HG02678 (cell line): ENCODE measurements at regions not wholly inside any gene's neighbourhood (a gene's known extent, or its start where the extent isn't known, plus 50 kb on each side); places are given as distances from the start of the nearest gene placed in this dataset.
A peak's percentile ranks its signal among the peaks of the same experiment; 100 is the strongest.

Source experiments
- ATAC-seq: cut with Tn5 transposase; IDR thresholded peaks from one replicate; pipeline ENCODE4 v1.9.1; 2021; ENCODE audit warnings: mild to moderate bottlenecking, moderate library complexity; ENCODE audit not compliant: unreplicated experiment

GRCh38 chr2:22281033-22281432, 1103.9 kb upstream of the KLHL29 start:
- no peak for ATAC-seq

DNA sequence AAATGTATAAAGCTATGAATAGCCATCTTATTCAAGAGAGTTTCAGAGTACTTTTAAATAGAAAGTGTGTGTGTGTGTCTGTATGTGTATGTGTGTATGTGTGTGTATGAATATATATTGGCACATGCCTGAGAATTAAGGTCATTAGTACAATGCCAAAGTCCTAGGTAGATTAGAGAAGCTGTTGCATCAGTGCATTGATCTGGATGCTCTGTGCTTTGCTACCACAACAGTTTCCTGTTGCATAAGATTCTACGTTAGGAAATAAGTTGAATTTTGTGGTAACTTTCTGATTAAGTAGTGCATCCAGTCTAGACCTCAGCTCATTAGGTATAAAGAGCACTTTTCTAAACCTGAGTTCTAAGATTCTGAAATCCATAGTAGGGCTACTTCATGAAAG, 1102.8 kb upstream of the KLHL29 start:
- ATAC-seq: no peak

- ATAC-seq: no peak
These were observed 1102.1 kb upstream of the KLHL29 start for GRCh38 chr2:22282916-22283315.

DNA sequence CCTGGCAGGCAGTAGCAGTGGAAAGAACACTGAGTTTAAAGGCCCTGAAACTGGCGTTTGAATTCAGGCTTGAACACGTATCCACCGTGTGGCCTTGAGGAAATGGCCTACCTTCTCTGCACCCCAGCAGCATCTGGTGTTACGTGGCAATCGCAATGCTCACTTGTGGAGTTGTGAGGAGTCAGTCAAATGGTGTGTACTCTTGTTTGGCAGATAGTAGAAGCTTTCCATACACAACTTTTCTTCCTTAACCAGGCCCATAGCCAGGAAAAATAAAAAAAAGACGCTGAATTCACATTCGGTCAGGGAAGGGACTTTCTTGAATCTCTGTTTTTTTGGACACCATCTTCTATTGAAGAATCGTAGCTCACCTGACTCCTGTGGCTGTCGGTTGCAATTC, 1101.5 kb upstream of the KLHL29 start:
- ATAC-seq: no peak

- no peak for ATAC-seq
These were observed 1094.7 kb upstream of the KLHL29 start for GRCh38 chr2:22290302-22290701.

DNA sequence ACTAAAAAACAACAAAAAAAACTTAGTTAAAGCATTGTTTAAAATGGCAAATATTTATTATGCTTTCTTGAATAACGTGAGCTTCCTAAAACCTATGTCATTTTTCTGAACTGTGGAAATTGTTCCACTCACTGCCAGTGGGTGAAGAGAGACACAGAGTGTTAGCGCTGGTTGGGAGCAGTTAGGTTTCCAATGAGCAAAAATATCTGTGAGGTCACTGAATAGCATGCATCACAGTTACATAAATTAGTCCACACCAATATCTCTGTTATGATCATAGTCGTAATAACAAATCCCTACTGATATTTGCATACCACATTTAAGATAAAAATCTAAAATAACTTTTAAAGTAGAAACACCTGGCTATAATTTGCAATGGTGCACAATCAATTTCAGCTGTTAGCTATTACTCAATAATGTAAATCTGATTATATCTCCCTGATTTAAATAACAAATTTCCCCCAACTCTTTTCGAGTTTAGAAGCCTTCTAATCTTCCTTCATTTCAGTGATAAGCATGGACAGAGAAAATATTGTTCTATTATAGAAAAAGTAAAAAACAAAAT, 1094.0 kb upstream of the KLHL29 start:
- no peak for ATAC-seq

DNA sequence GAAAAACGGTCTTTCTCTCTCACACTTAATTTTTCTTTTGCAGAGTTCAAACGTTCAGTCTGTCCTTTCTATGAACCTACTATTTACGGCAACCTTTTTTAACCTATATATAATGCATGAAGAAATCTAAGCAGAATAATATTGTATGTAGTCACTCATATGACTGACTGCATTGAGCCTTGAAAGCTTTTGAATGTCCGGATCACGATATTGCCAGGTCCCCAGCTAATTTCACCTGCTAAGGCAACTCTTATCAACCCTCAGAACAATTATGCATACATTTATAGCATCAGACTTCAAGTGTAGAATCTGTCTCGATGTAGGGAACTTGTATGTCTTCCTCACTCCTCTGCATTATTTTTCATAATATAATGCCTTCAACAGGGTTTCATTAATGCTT, 1083.8 kb upstream of the KLHL29 start:
- ATAC-seq: no peak

DNA sequence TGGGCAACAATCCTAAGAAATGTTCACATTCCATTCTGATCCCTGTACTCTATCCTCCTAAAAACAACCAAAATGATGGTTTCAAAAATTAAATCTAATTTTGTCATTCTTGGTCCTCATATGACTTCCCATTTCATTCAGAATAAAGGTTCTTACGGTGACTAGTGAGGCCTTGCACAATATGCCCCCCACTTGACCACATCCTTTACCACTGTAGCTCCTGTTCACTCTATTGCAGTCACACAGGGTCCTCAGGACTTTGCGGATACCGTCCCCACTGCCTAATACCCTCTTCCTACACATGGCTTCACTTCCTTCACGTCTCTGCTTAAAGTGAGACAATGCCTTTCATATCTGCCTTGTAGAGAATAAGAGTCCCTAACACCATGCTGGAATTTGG, 1058.7 kb upstream of the KLHL29 start:
- ATAC-seq: no peak

- ATAC-seq: no peak
These were observed 1055.5 kb upstream of the KLHL29 start for GRCh38 chr2:22329211-22330154.

- ATAC-seq: no peak
These were observed 1048.6 kb upstream of the KLHL29 start for GRCh38 chr2:22336414-22336813.

DNA sequence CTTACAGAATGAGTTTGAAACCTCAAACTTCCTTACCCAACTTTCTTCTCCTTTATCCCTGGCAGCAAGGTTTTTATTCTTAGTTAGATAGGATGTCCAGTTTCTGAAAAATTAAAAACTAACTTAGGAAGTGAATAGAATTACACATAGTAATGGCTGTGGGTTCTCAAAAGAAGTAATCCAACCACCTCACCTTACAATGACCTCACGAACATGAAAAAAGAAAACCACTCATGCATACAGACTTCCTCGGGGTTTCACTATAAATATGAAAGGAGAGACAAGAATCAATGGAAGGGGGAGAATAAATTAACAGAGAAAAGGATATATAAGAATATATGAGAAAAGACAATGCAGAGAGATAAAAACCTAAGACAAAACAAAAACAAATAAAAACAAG, 1044.3 kb upstream of the KLHL29 start:
- no peak for ATAC-seq

DNA sequence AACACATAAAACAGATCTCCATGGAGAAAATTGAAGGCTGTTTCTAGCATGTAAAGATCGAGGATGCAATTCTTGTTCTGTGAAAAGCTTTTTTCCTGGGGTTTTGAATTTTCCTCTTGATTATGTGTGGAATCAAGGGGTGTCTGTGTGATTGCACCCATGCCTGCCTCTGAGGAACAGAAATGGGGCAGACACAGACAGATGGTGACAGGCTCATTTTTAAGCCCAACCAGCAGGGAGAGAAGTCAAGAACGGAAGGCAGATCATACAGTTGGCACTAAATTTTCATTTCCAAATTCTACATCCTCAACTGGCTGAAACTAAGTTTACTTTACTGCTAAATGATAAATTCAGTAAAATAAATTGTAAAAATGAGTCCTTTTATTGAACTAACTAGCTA, 1037.7 kb upstream of the KLHL29 start:
- no peak for ATAC-seq

DNA sequence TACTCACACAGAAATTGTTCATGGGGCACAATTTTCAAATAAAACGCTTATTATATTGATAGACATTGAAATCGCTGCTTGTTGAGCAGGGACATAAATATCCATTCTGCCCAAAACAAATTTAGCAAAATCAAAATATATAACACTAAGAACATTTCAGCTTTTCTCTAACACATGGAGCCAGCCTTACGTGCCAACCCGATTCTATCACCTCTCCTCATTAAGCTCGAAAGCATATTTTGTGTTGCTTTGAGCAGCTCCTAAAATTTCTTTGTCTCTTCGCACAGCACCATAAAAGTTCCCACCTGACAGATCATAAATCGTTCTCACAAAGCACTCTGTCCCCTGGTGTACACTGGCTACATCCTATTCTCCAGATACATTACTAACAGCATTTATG, 1034.4 kb upstream of the KLHL29 start:
- ATAC-seq: no peak

DNA sequence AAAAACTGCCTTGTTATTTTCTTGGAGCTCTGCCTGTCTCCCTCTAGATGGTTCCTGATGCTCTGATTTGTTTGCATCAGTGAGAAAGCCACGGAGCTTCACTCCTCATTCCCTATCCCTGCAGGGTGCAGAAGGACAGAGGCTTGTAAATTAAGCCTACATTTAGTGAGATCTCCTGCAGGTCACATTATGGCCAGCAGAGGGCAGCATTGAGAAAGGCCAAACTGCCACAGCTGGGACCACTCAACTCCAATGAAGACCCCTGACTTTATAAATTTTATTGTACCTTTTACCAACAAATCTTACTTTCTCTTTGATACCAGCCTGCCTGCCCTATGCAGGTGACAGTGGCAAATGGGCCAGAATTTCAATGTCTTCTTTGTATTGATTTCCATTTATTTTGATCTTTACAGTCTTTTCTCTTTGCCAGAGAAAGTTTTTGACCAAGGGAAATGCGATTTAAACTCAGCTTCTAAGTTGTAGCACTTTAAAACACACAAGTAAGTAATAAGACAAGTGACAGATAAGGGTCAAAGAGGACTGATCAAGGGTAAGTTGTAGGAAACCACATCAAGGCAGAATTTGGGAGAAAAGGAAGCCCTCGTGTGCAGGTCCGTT, 1029.1 kb upstream of the KLHL29 start:
- ATAC-seq: peak; percentile 84

DNA sequence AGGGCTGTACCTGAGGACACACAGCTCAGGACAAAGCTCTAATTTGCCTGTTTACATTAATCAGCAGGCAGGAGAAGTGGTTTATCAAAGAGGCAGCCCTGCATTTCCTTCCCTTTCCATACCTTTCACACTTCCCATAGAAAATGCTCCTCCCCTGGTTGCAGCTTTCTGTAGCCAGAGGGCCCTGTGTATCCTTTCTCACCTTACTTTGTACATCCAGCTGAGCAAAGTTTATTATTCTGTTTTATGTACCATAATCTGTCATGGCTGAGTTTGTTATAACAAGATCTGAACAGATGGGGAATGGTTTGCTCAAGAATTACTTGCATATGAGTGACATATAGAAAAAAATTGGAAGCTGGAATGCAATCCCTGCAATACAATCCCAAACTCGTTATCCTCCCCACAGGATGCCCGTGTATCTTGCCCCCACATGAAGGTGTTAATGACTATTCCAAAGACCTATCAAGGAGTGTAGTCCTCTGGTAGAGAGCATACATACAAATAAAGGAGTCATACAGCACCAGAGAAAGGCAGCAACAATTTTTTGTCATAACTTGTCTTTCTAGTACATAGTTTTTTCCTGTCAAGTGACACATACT, 1025.8 kb upstream of the KLHL29 start:
- no peak for ATAC-seq

- ATAC-seq: no peak
These were observed 1024.1 kb upstream of the KLHL29 start for GRCh38 chr2:22360735-22361374.

GRCh38 chr2:22361571-22361970, 1023.4 kb upstream of the KLHL29 start:
- no peak for ATAC-seq

- no peak for ATAC-seq
These were observed 1009.9 kb upstream of the KLHL29 start for GRCh38 chr2:22375096-22375495.

DNA sequence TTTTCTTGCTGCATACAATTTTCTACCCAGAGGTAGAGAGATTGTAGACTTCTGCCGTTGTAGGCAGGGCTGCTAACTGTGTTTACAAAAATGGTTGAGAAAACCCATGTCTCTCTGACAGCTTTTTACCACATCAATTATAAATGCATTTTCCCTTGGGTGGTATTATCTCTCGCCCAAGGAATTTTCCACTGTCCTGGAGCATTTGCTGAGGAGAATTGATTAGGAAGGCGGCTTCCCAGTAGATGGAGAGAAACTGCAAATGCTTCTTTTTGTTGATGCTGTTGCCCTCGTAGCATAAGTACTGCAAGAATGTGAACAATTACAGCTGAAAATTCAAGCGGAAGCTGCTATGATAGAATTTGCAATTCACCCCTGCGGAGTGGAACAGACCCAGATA, 1007.7 kb upstream of the KLHL29 start:
- no peak for ATAC-seq

DNA sequence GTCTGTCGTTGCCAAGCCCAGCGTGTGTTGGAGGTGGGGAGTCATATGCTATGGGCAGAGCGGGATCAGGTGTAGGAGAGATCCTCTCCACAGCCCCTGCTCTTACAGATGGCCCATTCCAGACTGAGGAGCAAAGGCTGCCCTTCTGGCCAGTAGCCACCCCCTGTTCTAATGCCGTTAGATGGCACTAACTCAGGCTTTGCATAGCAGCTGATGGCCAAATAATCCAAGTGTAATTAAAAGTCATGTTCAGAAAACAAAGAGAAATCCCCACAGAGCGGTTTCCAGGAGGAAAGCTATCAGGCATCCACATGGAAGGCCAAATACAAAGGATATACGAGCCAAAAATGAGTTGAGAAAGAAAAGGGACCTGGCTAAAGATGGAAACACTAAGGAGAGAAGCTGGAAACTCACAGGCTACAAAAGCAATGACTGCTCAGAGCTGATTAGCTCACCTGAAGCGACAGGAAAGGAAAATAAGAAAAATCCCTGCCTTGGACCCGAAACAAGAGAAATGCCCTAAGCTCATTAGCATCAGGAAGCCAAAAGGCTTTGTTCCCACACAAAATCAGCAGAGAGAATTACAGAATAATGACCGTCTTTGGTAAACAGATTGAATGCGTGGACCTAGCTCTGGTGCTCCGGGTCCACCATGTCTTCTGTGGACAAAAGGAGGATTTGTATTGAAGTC, 1002.4 kb upstream of the KLHL29 start:
- ATAC-seq: no peak

DNA sequence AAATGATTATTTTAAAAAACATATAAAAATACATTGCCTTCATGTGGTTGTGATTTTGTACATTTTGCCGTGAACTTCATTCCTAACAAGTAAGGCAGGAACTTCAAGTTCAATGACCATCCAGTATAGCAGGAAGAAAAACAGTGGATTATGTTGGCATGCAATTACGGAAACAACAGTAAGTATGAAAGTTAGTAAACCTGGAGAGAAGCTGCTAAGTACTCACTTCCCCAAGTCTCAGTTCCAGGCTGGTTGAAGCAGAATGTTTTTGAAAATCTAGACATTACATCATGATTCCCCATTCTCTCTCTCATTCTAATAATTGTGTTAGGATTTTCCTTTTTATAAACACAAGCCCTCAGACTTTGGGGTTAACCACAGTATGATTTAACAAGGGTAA, 987.1 kb upstream of the KLHL29 start:
- ATAC-seq: no peak
